AG09309 (cell line): ENCODE measurements at regions not wholly inside any gene's neighbourhood (a gene's known extent, or its start where the extent isn't known, plus 50 kb on each side); places are given as distances from the start of the nearest gene placed in this dataset.
A peak's percentile ranks its signal among the peaks of the same experiment; 100 is the strongest.

Experiments
- DNase-seq: peaks from one replicate; pipeline ENCODE4 v3.0.0-alpha.2; 2010; ENCODE audit warnings: low read depth
- H3K4me3 ChIP-seq: 2 replicates; pipeline ENCODE4 v1.5.1; 2011; ENCODE audit warnings: mild to moderate bottlenecking, low read depth, low read length, moderate library complexity; ENCODE audit not compliant: control insufficient read depth
- TF ChIP-seq, protein P1 (sequence below): IDR thresholded peaks from 2 replicates; pipeline ENCODE4 v1.5.1; 2011; ENCODE audit warnings: mild to moderate bottlenecking, low read depth, low read length, inconsistent platforms; ENCODE audit not compliant: insufficient read depth, control insufficient read depth; ENCODE audit errors: missing control alignments

- H3K4me3 ChIP-seq: no peak overlapping the region
- no peak for DNase-seq
- TF ChIP-seq, protein P1, sequence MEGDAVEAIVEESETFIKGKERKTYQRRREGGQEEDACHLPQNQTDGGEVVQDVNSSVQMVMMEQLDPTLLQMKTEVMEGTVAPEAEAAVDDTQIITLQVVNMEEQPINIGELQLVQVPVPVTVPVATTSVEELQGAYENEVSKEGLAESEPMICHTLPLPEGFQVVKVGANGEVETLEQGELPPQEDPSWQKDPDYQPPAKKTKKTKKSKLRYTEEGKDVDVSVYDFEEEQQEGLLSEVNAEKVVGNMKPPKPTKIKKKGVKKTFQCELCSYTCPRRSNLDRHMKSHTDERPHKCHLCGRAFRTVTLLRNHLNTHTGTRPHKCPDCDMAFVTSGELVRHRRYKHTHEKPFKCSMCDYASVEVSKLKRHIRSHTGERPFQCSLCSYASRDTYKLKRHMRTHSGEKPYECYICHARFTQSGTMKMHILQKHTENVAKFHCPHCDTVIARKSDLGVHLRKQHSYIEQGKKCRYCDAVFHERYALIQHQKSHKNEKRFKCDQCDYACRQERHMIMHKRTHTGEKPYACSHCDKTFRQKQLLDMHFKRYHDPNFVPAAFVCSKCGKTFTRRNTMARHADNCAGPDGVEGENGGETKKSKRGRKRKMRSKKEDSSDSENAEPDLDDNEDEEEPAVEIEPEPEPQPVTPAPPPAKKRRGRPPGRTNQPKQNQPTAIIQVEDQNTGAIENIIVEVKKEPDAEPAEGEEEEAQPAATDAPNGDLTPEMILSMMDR: no peak
Measured at GRCh38 chr6:122009000-122009350, 390.5 kb upstream of the HSF2 start.

DNA sequence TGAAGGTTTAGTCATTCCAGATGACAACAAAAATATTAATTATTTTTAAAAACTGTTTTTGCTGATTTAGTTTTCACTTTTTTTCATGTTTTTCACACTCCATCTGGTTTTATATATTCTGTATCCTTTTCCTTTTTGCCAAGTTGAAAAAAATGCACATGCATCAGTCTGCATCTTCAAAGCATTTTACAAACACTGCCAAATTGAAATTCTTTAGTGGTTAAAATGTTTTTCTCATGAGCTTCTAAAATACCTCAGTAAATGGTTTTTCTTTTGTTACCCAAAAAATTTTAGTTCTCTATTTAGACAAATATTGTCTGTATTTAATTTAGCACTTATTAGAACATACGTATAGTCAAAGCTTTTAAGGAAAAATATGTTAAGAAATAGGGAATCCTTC is 386.9 kb upstream of the HSF2 start:
- TF ChIP-seq, protein P1: no peak
- DNase-seq: no peak
- no peak overlapping the region for H3K4me3 ChIP-seq

GRCh38 chr6:122014961-122015360 is 384.5 kb upstream of the HSF2 start:
- DNase-seq: peak; percentile 72
- TF ChIP-seq, protein P1: no peak
- H3K4me3 ChIP-seq: no peak overlapping the region

GRCh38 chr6:122020588-122021264 is 378.7 kb upstream of the HSF2 start:
- H3K4me3 ChIP-seq: no peak overlapping the region
- DNase-seq: no peak
- TF ChIP-seq, protein P1: no peak

DNA sequence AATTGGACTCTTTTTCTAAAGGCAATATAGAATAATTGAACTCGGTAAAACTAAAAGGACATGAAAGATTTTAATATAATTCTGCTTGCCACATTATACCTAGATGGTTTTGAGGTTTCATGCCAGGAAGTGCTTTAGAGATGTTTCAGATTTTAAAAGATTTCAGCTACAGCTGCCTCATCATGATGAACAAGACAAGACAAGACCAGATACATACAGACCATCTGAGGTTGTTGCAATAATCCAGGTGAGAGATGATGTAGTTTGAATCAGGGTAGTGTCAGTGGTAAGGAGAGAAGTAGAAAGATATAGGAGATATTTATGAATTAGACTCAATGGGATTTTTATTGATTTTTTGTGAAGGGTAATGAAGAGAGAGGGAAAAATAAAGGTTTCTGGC is 374.3 kb upstream of the HSF2 start:
- no peak for DNase-seq
- no peak overlapping the region for H3K4me3 ChIP-seq
- TF ChIP-seq, protein P1: no peak

GRCh38 chr6:122026582-122027369 is 372.7 kb upstream of the HSF2 start:
- no peak overlapping the region for H3K4me3 ChIP-seq
- no peak for DNase-seq
- TF ChIP-seq, protein P1: no peak
